ENCODE measurements at regions not wholly inside any gene's neighbourhood (a gene's known extent, or its start where the extent isn't known, plus 50 kb on each side); places are given as distances from the start of the nearest gene placed in this dataset.
"Not testable (repeated sequence)": the region's sequence is repeated elsewhere in the genome, so short reads cannot be mapped to it uniquely, and the experiment has no call there.

- 20 to 80% methylated on average over 1 of the region's 1 CpG; no CpG with 5 or more reads in 8 of the 10 experiments for WGBS, 10 experiments
- in situ Hi-C loops (cut with MboI; ENCODE audit: low pct_unique_long_range_greater_than_20kb in 2 of 9, low sequenced_read_pairs in 9 of 9, unreplicated experiment in 9 of 9) = no loop called here
- no peak overlapping the region for H3K4me3 ChIP-seq
- no peaks in the 10 kb centered on the region for H3K4me1 ChIP-seq (replicated peaks in 1 of 2)
- no peak for ATAC-seq (replicated peaks in 6 of 8)
- no peak overlapping the region for H3K27ac ChIP-seq
Observed at GRCh38 chrX:63581906-63582305, 203.1 kb downstream of the ARHGEF9 start.

- Histone ChIP-seq H3K27ac (no peak overlapping the region), H3K4me1 (replicated peaks in 1 of 2) (no peaks in the 10 kb centered on the region), H3K4me3 (no peak overlapping the region)
- peak in 2 of 8 experiments; percentile 32 to 68 for ATAC-seq (replicated peaks in 6 of 8)
- WGBS, 10 experiments = 37 to 67% (median 60%) methylated on average over 1 to 3 of the region's 5 CpGs; no CpG with 5 or more reads in 7 of the 10 experiments
- in situ Hi-C loops (cut with MboI; ENCODE audit: low pct_unique_long_range_greater_than_20kb in 2 of 9, low sequenced_read_pairs in 9 of 9, unreplicated experiment in 9 of 9) = no loop called here
Observed at GRCh38 chrX:63581398-63581797, 203.6 kb downstream of the ARHGEF9 start.

GRCh38 chrX:63576533-63576932, 208.5 kb downstream of the ARHGEF9 start:
- peak in 3 of 8 experiments; percentile 79 to 89 (median 84) for ATAC-seq (replicated peaks in 6 of 8)
- in situ Hi-C loops (cut with MboI; ENCODE audit: low pct_unique_long_range_greater_than_20kb in 2 of 9, low sequenced_read_pairs in 9 of 9, unreplicated experiment in 9 of 9) = no loop called here
- no peak overlapping the region for H3K4me3 ChIP-seq
- no peaks in the 10 kb centered on the region for H3K4me1 ChIP-seq (replicated peaks in 1 of 2)
- H3K27ac ChIP-seq = no peak overlapping the region
- WGBS, 10 experiments = 0 to 60% (median 43%) methylated on average over 1 of the region's 1 CpG; no CpG with 5 or more reads in 7 of the 10 experiments

- ATAC-seq (replicated peaks in 6 of 8); H3K4me1 ChIP-seq (replicated peaks in 1 of 2); H3K4me3 ChIP-seq; in situ Hi-C loops (cut with MboI; ENCODE audit: low pct_unique_long_range_greater_than_20kb in 2 of 9, low sequenced_read_pairs in 9 of 9, unreplicated experiment in 9 of 9); H3K27ac ChIP-seq: not testable (repeated sequence)
- no CpG with 5 or more reads among the region's 3 CpGs for WGBS, 10 experiments
Observed at GRCh38 chrX:63575700-63576099, 209.3 kb downstream of the ARHGEF9 start.

DNA sequence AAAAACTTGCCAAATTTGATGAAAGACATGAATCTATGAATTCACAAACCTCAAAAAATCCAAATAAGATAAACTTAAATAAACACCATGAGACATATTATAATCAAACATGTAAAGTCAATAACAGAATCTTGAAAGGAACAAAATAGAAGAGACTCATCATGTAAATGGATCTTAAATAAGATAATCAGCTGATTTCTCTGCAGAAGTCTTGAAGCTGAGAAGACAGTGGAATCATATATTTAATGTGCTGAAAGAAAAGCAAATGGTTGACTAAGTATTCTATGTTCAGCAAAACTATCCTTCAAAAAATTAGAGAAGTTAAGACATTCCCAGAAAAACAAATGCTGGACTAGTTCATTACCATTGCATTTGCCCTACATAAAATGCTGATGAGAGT, 215.7 kb upstream of the SPIN4 start:
- no peak overlapping the region for H3K4me3 ChIP-seq
- no peak overlapping the region for H3K27ac ChIP-seq
- in situ Hi-C loops (cut with MboI; ENCODE audit: low pct_unique_long_range_greater_than_20kb in 2 of 9, low sequenced_read_pairs in 9 of 9, unreplicated experiment in 9 of 9) = no loop called here
- peaks cover 0 to 4% of the 10 kb centered on the region in 2 donors for H3K4me1 ChIP-seq (replicated peaks in 1 of 2)
- no peak for ATAC-seq (replicated peaks in 6 of 8)

DNA sequence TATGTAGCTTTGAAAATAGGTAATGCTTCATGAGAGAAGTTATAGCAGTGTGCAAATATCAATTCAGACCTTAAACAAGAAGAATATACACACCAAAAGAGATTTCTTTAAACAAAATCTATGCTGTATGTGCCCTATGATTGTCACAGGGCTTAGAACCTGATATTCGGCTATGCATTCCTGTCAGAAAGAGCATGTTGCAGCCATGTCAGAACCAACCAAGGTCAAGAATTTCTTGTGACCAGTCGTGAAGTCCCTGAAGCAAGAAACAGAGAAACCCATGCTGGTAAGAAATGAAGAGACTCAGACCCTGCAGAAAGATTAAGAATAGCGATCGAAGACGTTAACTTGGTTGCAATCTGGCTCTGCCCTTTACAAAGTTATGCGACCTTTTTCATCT, 210.3 kb upstream of the SPIN4 start:
- peaks cover 0 to 5% of the 10 kb centered on the region in 2 donors for H3K4me1 ChIP-seq (replicated peaks in 1 of 2)
- peak in 5 of 8 experiments; percentile 13 to 25 (median 20) for ATAC-seq (replicated peaks in 6 of 8)
- in situ Hi-C loops (cut with MboI; ENCODE audit: low pct_unique_long_range_greater_than_20kb in 2 of 9, low sequenced_read_pairs in 9 of 9, unreplicated experiment in 9 of 9) = no loop called here
- H3K4me3 ChIP-seq = peak overlapping the region; percentile 47 to 79 (median 65)
- WGBS, 10 experiments = 0 to 38% (median 9%) methylated on average over 1 to 6 of the region's 6 CpGs; no CpG with 5 or more reads in 5 of the 10 experiments
- H3K27ac ChIP-seq = peak overlapping the region; percentile 9 to 65

GRCh38 chrX:63560601-63561218, 209.6 kb upstream of the SPIN4 start:
- H3K27ac ChIP-seq = peak overlapping the region; percentile 61 to 72
- H3K4me1 ChIP-seq (replicated peaks in 1 of 2) = peaks cover 0 to 5% of the 10 kb centered on the region in 2 donors
- H3K4me3 ChIP-seq = peak overlapping the region; percentile 47 to 79 (median 65)
- 0 to 17% (median 0%) methylated on average over 1 to 12 of the region's 20 CpGs; no CpG with 5 or more reads in 3 of the 10 experiments for WGBS, 10 experiments
- in situ Hi-C loops (cut with MboI; ENCODE audit: low pct_unique_long_range_greater_than_20kb in 2 of 9, low sequenced_read_pairs in 9 of 9, unreplicated experiment in 9 of 9) = no loop called here
- peak; percentile 97 to 99 (median 98) for ATAC-seq (replicated peaks in 6 of 8)

DNA sequence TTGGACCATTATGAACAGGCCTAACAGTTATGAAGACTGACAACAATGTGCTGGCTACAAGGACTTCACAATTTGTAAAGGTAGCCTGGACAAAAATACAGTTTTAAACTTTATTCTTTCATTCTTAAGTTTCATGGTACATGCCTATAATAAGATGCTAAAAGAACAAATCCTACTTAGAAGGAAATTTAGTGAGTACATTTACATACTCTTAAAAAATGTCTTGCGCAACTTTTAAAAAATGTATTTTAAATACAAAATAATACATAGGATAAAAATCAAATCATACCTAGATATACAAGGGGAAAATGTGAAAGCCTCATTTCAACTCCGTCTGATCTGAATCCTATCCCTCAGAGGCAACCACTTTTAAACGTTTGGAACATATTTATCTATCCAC, 200.7 kb upstream of the SPIN4 start:
- Histone ChIP-seq H3K4me3 (no peak overlapping the region), H3K4me1 (replicated peaks in 1 of 2) (no peaks in the 10 kb centered on the region), H3K27ac (no peak overlapping the region)
- no peak for ATAC-seq (replicated peaks in 6 of 8)
- in situ Hi-C loops (cut with MboI; ENCODE audit: low pct_unique_long_range_greater_than_20kb in 2 of 9, low sequenced_read_pairs in 9 of 9, unreplicated experiment in 9 of 9) = no loop called here
- 60 to 100% (median 100%) methylated on average over 1 to 3 of the region's 3 CpGs; no CpG with 5 or more reads in 3 of the 10 experiments for WGBS, 10 experiments

GRCh38 chrX:63530654-63531053, 179.5 kb upstream of the SPIN4 start:
- no peak overlapping the region for H3K4me3 ChIP-seq
- WGBS, 10 experiments = 53 to 100% (median 100%) methylated on average over 1 of the region's 1 CpG; no CpG with 5 or more reads in 3 of the 10 experiments
- no peak for ATAC-seq (replicated peaks in 6 of 8)
- no peak overlapping the region for H3K27ac ChIP-seq
- H3K4me1 ChIP-seq (replicated peaks in 1 of 2) = no peaks in the 10 kb centered on the region
- in situ Hi-C loops (cut with MboI; ENCODE audit: low pct_unique_long_range_greater_than_20kb in 2 of 9, low sequenced_read_pairs in 9 of 9, unreplicated experiment in 9 of 9) = no loop called here

GRCh38 chrX:63529961-63530360, 178.8 kb upstream of the SPIN4 start:
- 66 to 100% methylated on average over 1 to 2 of the region's 2 CpGs; no CpG with 5 or more reads in 8 of the 10 experiments for WGBS, 10 experiments
- in situ Hi-C loops (cut with MboI; ENCODE audit: low pct_unique_long_range_greater_than_20kb in 2 of 9, low sequenced_read_pairs in 9 of 9, unreplicated experiment in 9 of 9) = no loop called here

GRCh38 chrX:63526863-63527262, 175.7 kb upstream of the SPIN4 start:
- WGBS, 10 experiments = 22 to 100% (median 66%) methylated on average over 1 of the region's 1 CpG; no CpG with 5 or more reads in 6 of the 10 experiments
- Histone ChIP-seq H3K4me3 (no peak overlapping the region), H3K27ac (no peak overlapping the region), H3K4me1 (replicated peaks in 1 of 2) (no peaks in the 10 kb centered on the region)
- ATAC-seq (replicated peaks in 6 of 8) = no peak
- in situ Hi-C loops (cut with MboI; ENCODE audit: low pct_unique_long_range_greater_than_20kb in 2 of 9, low sequenced_read_pairs in 9 of 9, unreplicated experiment in 9 of 9) = no loop called here

More at GRCh38 chrX:63529961-63530360, 178.8 kb upstream of the SPIN4 start:
- Histone ChIP-seq H3K4me1 (replicated peaks in 1 of 2) (no peaks in the 10 kb centered on the region), H3K4me3 (no peak overlapping the region), H3K27ac (no peak overlapping the region)
- ATAC-seq (replicated peaks in 6 of 8) = no peak

DNA sequence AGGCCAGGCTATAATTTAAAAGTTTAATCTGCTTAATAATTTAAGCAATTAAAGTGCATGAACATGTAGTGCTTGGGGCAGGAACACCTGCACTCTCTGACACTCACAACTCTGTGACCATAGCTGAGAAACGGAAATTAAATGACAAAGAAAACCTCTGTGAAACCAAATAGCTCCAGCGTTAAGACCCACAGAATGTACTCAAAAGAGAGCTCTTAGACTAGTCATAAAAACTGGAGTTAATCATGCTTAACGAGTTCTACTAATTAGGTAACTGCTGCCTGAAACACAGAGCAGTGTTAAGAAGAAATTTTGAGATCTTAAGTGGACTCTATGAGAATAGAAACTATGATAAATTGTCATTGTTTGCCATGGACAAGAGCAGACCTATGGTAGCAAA, 174.4 kb upstream of the SPIN4 start:
- no peak overlapping the region for H3K4me3 ChIP-seq
- no peak overlapping the region for H3K27ac ChIP-seq
- in situ Hi-C loops (cut with MboI; ENCODE audit: low pct_unique_long_range_greater_than_20kb in 2 of 9, low sequenced_read_pairs in 9 of 9, unreplicated experiment in 9 of 9) = no loop called here
- H3K4me1 ChIP-seq (replicated peaks in 1 of 2) = no peaks in the 10 kb centered on the region
- 17 to 100% (median 59%) methylated on average over 1 to 3 of the region's 3 CpGs; no CpG with 5 or more reads in 6 of the 10 experiments for WGBS, 10 experiments
- no peak for ATAC-seq (replicated peaks in 6 of 8)

- ATAC-seq (replicated peaks in 6 of 8); H3K27ac ChIP-seq; in situ Hi-C loops (cut with MboI; ENCODE audit: low pct_unique_long_range_greater_than_20kb in 2 of 9, low sequenced_read_pairs in 9 of 9, unreplicated experiment in 9 of 9); H3K4me3 ChIP-seq; H3K4me1 ChIP-seq (replicated peaks in 1 of 2): not testable (repeated sequence)
- 80% methylated on average over 1 of the region's 11 CpGs; no CpG with 5 or more reads in 9 of the 10 experiments for WGBS, 10 experiments
Observed at GRCh38 chrX:63519368-63519767, 168.2 kb upstream of the SPIN4 start.

- H3K27ac ChIP-seq = no peak overlapping the region
- H3K4me1 ChIP-seq (replicated peaks in 1 of 2) = no peaks in the 10 kb centered on the region
- no peak for ATAC-seq (replicated peaks in 6 of 8)
- H3K4me3 ChIP-seq = no peak overlapping the region
- in situ Hi-C loops (cut with MboI; ENCODE audit: low pct_unique_long_range_greater_than_20kb in 2 of 9, low sequenced_read_pairs in 9 of 9, unreplicated experiment in 9 of 9) = no loop called here
Observed at GRCh38 chrX:63514569-63515080, 163.5 kb upstream of the SPIN4 start.

Measured in motor neuron (in vitro differentiated cells).